Sciatic nerve (tissue), 2 donors: ENCODE measurements at regions not wholly inside any gene's neighbourhood (a gene's known extent, or its start where the extent isn't known, plus 50 kb on each side); places are given as distances from the start of the nearest gene placed in this dataset.

ENCODE experiments used
- ATAC-seq: fragments of 200-7000 bp; cut with Tn5 transposase; one replicate; pipeline ENCODE4 v1.9.1; 2020; ENCODE audit warnings: mild to moderate bottlenecking, moderate library complexity
- DNase-seq: peaks from one replicate; pipeline ENCODE4 v3.0.0-alpha.2; 2020; ENCODE audit warnings: low spot score
- intact Hi-C: fragments of 100-400 bp; cut with DNase I; formaldehyde crosslinking; loops from one replicate; pipeline ENCODE4 v1.14.2; 2022
- donor health status: DM: no; HTN: no; CAD: no.
- donor health status: DM: no; HTN: no; CAD: no.

DNA sequence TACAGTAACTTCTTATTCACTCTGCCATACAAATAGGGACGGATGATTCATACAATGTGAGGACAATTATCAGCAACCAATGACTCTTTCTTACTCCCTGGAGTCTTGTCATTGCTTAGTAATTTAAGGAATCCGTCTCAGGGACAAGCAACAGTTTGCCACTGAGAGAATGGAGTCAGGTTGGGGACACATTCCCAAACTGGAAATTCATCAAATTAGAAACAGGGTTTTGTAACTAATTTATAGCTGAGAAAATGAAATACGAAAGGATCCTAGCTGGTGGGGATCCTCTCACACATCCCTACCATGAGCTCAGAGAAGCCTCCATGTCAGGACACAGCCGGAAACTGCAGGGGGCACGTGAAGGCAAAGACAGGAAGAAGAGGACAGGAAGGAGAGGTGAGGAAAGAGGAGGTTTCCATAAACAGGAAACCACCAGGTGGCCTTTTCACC is 50.4 kb upstream of the KDR start:
- DNase-seq: no peak
- intact Hi-C loops: no loop called here
- ATAC-seq: no peak

DNA sequence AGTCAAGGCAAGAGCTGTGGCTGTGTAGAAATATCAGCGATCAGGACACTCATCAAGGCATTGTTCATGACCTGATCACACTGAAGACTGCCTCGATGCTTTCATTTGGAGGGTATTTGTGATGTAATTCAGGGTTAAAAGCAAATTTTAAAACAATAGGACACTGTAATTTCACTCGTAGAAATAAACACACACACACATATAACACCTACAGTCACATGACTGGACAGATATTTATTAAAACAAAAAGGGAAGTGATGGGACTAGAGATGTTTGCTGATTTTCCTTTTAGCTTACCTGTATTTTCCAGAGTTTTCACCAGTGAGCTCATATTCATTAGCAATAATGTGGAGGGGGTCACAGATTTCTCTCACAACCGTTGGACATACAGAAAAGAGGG is 51.1 kb upstream of the KDR start:
- no peak for DNase-seq
- intact Hi-C loops: no loop called here
- ATAC-seq: no peak

DNA sequence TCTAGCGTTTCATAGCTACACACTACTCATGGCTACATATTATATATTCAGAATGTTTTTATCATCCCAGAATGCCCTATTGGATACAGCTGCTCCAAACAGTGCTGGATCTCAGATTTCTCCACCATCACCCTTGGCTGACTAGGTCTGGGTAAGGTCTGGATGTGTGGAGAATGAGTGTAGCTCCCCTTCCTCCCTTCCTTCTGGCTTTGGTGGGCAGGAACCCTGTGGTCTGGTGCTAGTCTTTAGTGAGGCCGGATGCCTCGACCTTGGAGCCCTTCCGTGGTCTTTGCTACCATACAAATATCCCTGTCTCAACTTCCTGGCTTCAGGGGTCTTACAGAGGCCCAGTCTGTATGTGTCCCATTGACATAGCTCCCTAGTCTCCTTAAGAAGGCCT is 52.1 kb upstream of the KDR start:
- intact Hi-C loops: no loop called here
- ATAC-seq: no peak

DNA sequence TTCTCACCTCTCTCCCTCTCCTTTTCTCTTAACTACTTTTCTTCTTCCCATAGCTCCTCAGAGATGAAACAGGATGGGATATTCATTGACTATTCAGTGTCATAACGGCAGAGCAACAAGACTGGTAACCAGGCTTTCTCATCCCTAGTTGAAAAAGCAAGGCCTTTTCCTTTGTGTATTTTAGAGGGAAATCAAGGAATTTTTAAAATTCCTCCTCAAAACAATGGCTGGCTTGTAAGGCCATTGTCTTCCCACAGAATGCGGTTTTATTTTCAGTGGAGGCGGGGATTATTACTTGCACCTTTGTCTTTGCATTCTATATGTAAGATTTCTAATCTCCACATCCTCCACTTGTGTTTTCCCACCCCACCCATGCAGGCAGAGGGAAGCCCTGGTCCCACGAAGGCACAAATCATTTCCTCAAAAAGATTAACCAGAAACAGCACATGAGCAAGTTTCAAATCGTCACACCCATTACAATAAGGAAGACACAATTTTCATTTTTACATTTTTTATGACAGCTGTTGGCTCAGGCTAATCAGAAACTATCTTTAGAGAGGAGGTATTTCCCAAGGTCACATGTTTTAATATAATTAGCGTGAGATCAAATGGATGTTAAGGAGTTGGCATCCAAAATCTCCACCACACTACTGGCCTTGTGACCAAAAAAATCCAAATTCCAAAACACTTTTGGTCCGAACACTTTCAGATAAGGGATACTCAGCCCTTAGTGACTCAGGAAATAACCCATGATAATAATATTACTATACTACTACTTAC is 53.0 kb upstream of the KDR start:
- intact Hi-C loops: no loop called here
- no peak for DNase-seq
- ATAC-seq: no peak

More for the DNA sequence above, 52.1 kb upstream of the KDR start:
- no peak for DNase-seq

DNA sequence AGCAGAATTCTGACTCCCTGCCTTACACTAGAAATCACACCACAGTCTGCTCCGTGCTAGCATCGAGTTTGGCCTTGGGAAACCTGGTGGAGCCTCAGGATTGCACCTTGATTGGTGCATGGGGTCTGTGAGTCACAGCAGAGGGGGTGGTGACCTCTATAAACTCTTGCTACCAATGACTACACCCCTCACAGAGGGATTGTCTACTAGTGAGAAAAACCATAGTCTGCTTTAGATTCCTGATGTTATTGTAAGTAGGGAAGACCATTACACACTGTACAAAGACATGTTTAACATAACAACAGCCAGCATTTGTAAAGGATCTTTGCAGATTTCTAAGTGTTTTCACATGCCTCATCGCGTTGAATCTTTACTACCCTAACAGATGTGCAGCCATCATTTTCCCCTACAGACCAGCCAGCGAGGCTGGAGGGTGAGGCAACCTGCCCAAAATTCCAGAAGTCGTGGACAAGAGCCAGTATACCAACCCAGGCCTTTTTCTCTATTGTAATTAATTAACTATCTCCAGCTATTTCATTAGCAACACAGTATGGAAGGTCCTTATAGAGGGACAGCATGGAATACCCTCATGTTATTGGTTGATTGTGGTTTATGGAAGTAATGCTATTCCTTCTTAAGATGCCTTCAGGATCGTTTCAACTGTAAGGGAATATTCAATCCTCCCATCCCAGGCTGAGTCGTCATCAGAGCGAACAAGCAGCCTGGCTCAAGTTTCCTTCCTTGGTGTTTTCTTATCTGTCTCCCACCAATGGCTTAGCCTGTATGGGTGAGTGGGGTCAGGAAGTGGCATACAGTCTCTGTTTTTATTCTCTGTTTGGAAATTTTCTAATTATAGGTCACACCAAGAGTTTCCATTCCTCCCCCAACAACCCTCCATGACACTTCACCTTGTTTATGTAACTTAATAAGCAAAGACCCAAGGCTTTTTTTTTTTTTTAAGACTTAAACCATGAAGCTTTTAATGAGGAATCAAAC is 55.9 kb upstream of the KDR start:
- intact Hi-C loops: loop anchor here (5.0 kb wide), 1 partner anchor 1049 kb away; no protein-coding TSS in a partner anchor
- ATAC-seq (no peak), DNase-seq (no peak)

DNA sequence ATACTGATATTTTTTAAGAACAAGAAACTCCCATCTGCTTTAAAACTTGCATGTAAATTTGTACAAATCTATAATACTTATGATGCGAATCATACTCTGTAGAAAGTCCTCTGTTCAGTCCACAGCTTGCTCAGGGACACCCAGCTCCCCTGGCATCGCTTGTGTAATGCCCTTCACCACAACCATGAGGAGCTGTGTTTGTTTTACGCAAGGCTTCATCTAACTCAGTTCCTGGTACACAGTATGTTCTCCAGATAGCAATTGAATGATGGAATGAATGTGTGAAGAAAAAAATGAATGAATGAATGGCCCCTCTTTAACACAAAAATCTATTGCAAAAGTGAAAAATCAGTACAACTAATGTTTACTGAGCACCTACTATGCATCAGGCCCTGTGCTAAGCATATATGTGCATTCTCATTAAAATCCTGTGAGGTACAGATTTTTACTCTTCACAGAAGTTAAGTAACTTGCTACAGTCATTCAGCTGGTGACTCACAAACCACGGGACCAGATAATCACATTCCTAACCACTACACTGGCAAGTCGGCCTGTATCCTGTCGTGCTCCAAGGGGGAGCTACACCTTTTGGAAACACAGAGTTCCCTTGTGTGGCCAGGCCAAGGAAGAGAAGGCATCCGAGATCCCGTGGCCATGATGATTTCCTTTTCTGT is 58.7 kb upstream of the KDR start:
- intact Hi-C loops: loop anchor here (5.0 kb wide), 1 partner anchor 1052 kb away; no protein-coding TSS in a partner anchor
- ATAC-seq (peak; percentile 63), DNase-seq (no peak)

DNA sequence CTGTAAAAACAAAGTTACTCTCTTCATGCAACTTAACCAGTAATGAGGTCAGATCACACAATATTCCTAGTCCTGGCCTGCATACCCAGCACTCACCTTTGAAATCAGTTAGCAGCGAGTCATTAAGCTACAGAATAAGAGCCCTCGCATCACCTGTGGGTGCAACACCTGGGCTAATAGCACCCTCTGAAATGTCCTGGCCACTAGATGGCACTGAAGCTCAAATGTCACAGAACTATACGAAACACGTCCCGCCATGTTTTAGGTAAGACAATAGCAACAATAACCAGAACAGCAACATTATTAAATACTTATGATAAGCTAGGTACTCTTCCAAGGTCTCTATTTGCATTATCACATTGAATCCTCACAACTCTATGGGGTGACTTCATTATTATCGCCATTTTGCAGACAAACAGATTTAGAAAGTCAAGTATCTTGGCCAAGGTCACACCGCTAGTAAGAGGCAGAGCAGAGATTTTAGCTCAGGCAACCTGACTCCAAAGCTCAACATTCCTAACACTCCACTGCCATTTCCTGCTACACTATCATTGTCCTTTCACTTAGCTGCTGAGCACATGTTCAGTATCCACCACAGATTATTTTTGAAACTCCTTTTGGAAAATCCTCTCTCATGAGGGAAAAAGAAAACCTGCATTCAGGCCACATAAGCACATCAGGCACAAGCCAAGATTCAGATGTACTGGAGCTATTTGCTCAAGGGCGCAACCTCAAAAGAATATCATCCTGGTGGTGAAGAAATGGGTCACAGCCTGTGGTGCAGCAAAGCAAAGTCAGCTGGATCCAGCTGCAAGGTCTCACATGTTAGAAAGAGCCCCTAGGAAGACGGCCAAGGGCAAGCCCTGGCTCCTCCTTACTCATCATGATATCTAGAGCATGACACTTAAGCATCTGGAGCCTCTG is 59.5 kb upstream of the KDR start:
- ATAC-seq: peak; percentile 90
- DNase-seq: no peak
- intact Hi-C loops: loop anchor here (5.0 kb wide), 1 partner anchor 1053 kb away; no protein-coding TSS in a partner anchor

DNA sequence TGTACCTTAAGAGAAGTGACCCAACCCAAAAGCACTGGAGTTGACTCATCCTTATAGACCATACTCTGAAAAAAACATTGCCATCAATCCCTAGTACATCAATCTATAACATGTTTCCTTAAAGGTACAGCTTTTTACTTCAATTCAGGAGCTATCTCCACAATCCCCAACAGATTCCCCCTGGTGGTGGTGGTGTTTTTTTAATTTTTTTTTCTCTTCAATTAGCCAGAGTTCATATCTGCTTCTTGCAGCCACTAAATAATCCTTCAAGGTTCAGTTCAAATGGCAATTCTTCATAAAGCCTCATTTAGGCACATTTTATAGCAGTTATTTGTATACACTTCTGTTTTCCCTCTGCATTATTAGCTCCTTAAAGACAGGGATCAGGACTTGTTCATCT is 60.7 kb upstream of the KDR start:
- intact Hi-C loops: no loop called here
- ATAC-seq (no peak), DNase-seq (no peak)

DNA sequence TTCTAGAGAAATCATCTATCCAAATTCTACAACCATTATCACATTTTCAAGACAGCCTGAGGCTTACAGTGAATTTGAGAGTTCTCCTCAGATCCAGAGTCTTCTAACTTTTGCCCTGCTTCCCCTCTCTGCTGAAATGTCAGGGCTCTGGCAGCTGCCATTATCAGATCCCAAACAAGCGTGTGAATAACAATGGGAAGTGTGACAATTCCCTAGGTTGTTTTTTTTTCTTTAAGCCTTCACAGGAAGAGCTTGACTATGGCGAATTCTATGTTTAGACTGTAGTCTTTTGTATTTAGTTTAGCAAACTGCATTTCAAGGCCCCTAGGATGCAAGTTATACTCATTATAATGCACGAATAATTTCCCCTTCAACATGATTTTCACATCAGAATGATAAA is 61.3 kb upstream of the KDR start:
- intact Hi-C loops: no loop called here
- DNase-seq (no peak), ATAC-seq (no peak)

DNA sequence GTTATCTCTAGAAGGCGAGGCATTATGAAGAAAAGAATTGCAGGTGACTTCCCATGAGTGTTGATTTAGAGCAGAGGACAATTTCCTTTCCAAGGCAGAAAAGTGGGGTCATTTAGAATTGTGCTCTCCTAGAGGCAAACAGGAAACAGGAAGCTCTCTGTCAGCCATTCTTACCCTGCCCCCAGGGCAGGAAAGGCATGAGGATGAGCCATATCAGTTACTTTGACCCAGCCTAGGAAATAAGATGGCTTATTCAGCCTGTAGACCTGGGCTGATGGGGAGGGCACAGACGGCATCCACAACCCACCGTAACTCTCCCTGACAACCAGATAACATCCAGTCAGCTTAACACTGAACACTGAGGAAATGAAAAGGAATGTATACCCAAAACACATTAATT is 88.8 kb upstream of the KDR start:
- DNase-seq (no peak), ATAC-seq (no peak)
- intact Hi-C loops: no loop called here

DNA sequence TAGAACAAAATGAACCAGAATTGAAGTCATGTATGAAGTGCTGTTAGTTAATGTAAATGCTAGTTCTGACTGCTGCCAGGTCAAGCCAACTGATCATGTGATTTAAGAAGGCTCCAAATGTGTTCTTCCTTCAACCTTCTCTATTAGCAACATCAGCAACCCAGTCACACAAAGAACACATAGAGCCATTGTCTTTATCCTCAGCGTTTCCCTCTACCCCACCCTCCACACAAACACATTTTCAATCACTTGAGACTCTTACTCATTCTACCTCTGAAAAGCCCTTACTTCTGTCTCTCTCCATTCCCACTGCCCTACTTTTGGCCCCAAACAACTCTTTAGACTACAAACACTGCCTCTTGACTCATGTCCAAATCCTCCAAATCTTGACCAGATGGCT is 89.7 kb upstream of the KDR start:
- DNase-seq (no peak), ATAC-seq (no peak)
- intact Hi-C loops: no loop called here

DNA sequence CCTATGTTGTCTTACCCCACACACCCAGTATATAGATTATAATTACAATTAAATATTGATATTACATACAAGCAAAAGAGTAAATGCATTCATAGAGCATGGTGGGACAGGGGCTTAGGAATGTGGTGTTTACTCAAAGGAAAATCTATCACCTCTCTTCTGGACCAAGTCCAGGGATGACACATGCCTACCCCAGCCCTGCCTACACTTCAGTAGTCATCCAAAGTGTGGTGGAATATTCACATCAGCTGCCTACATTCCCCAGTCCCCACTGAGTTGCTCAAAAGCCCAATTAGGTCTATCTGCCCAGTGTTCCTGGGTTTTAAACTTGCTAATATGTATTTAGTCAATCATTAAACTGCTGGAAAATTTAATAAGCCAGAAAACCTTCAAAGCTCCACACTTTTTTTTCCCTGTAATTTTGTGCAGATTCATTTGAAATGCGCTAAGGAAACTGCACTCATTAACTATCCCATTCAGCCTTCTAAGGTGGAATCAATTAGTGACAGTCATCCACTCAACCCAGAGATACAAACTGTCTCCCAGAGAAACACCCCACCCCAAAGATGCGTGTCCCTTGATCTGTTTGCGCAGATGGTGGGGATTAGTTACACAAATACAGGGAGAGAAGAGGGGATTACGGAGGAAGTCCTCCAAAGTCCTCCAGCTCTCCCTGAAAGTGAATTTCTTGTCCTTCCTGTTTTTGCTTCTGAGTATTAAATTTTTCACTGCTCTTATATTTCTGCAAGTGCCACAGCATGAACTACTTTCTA is 91.7 kb upstream of the KDR start:
- DNase-seq: no peak

DNA sequence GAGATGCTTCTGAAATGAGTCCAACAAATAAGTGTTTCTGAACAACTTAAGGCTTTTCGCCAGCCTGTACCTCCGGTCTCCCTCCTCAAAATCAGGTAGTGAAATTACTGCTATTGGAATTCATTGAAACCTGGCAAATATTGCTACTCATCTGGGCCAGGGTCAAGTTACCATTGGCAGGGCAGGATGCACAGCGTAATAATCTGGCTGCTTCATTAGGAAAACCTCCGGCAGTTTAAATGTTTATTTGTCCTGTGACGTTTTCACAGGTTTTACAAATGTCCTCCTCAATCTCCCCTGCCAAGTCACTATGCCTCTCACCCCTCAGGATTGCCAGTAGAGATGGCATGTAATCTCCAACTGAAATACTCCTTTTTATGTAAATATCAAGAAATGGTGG is 92.6 kb upstream of the KDR start:
- ATAC-seq (no peak), DNase-seq (no peak)
- intact Hi-C loops: no loop called here

More for the DNA sequence above, 91.7 kb upstream of the KDR start:
- intact Hi-C loops: no loop called here
- no peak for ATAC-seq

DNA sequence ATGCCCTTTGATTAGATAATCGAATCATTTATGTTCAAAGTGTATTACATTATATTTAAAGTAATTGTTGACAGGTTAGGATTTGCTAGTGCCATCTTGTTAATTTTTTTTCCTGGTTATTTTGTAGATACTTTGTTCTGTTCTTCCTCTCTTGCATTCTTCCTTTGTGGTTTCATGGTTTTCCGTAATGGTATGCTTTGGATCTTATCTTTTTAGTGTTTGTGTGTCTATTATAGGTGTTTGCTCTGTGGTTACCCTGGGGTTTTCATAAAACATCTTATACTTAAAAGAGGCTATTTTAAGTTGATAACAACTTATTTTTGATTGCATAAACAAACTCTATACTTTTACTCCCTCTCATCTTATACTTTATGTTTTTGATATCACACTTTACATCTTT is 108.2 kb upstream of the SRD5A3 start:
- intact Hi-C loops: no loop called here
- DNase-seq (no peak), ATAC-seq (no peak)

DNA sequence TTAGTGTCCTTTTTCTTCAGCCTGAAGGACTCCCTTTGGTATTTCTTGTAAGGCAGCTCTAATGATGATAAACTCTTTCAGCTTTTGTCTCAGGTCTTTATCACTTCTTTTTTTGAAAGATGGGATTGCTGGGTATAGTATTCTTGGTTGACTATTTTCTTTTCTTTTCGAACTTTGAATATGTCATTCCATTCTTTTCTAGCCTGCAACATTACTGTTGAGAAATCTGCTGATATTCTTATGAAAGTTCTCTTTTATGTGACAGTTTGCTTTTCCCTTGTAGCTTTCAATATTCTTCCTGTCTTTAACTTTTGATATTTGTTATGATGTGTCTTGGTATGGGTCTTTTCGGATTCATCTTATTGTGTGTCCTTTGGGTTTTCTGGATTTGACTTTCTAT is 107.6 kb upstream of the SRD5A3 start:
- DNase-seq (no peak), ATAC-seq (no peak)
- intact Hi-C loops: no loop called here

DNA sequence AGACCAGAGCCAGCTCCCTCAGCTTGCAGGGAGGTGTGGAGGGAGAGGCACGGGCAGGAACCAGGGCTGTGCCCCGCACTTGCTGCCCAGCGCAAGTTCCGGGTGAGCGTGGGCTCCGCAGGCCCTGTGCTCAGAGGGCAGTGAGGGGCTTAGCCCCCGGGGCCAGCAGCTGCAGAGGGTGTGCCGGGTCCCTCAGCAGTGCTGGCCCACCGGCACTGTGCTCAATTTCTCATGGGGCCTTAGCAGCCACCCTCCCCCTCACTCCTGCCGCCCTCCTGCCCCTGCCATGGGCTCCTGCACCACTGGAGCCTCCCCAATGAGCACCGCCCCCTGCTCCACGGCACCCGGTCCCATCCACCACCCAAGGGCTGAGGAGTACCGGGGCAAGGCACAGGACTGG is 104.6 kb upstream of the SRD5A3 start:
- intact Hi-C loops: no loop called here
- no peak for DNase-seq
- no peak for ATAC-seq

DNA sequence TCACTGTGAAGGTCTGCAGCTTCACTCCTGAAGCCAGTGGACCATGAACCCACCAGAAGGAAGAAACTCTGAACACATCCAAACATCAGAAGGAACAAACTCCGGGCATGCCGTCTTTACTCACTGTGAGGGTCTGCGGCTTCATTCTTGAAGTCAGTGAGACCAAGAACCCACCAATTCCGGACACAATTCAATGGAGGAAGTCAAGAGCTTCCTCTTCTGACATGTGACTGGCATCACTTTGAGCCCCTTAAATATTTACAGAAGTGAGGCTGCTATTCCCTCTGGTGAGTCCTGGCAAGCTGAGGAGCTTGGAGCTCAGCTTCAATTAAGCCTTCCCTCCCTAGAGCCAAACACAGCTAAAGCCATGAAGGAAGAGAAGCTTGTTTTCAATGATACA is 103.5 kb upstream of the SRD5A3 start:
- ATAC-seq (no peak), DNase-seq (no peak)
- intact Hi-C loops: loop anchor here (2.0 kb wide), 1 partner anchor 30 kb away; no protein-coding TSS in a partner anchor

DNA sequence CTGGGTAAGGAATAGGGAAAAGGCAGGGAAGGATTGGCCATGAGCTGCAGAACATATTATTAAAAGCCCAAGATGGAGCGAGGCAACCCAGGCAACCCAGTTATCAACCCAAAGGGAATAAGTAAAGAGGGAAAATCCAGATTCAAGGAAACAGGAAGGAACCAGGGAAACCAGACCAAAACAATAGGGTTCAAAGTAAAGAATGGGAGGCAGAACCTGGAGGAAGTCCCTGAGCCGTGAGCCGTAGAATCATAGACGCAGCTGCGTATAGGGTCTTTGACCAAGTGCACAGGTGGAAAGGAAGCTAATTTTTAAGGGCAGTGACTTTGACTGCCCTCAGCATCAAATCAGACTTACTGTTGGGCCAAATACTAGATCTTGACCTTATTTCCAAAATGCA is 98.5 kb upstream of the SRD5A3 start:
- ATAC-seq (no peak), DNase-seq (no peak)
- intact Hi-C loops: no loop called here
